ENCODE measurements at regions not wholly inside any gene's neighbourhood (a gene's known extent, or its start where the extent isn't known, plus 50 kb on each side); places are given as distances from the start of the nearest gene placed in this dataset.

- TF ChIP-seq, protein P1, sequence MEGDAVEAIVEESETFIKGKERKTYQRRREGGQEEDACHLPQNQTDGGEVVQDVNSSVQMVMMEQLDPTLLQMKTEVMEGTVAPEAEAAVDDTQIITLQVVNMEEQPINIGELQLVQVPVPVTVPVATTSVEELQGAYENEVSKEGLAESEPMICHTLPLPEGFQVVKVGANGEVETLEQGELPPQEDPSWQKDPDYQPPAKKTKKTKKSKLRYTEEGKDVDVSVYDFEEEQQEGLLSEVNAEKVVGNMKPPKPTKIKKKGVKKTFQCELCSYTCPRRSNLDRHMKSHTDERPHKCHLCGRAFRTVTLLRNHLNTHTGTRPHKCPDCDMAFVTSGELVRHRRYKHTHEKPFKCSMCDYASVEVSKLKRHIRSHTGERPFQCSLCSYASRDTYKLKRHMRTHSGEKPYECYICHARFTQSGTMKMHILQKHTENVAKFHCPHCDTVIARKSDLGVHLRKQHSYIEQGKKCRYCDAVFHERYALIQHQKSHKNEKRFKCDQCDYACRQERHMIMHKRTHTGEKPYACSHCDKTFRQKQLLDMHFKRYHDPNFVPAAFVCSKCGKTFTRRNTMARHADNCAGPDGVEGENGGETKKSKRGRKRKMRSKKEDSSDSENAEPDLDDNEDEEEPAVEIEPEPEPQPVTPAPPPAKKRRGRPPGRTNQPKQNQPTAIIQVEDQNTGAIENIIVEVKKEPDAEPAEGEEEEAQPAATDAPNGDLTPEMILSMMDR (IDR thresholded peaks at IDR 0.05): no peak
- no peak for TF ChIP-seq EZH2 (IDR thresholded peaks at IDR 0.05; ENCODE audit: borderline replicate concordance, insufficient read depth, low read depth, low read length, poor library complexity, severe bottlenecking)
These were observed 176.2 kb downstream of the RDH14 start for GRCh38 chr2:18384242-18384641.

Measured in B cell (primary cell).